Type B pancreatic cell (in vitro differentiated cells): ENCODE measurements at regions not wholly inside any gene's neighbourhood (a gene's known extent, or its start where the extent isn't known, plus 50 kb on each side); places are given as distances from the start of the nearest gene placed in this dataset.
A peak's percentile ranks its signal among the peaks of the same experiment; 100 is the strongest.

Source experiments
- DNase-seq: peaks from one replicate; pipeline ENCODE4 v3.0.0; 2021; ENCODE audit warnings: mixed read lengths; ENCODE audit not compliant: unreplicated experiment; ENCODE audit errors: extremely low spot score
- H3K27ac Mint-ChIP-seq: 2 replicates; pipeline ENCODE4 v1.8.0; 2021; ENCODE audit warnings: mild to moderate bottlenecking, mixed read lengths
- H3K27me3 Mint-ChIP-seq: 2 replicates; pipeline ENCODE4 v1.8.0; 2021; ENCODE audit warnings: mixed read lengths
- H3K36me3 Mint-ChIP-seq: 2 replicates; pipeline ENCODE4 v1.8.0; 2021; ENCODE audit warnings: mixed read lengths
- H3K4me1 Mint-ChIP-seq: one replicate; pipeline ENCODE4 v1.8.0; 2021; ENCODE audit warnings: mixed read lengths; ENCODE audit not compliant: unreplicated experiment
- H3K4me3 Mint-ChIP-seq: 2 replicates; pipeline ENCODE4 v1.8.0; 2021; ENCODE audit warnings: mild to moderate bottlenecking, mixed read lengths
- H3K9me3 Mint-ChIP-seq: 2 replicates; pipeline ENCODE4 v1.8.0; 2021; ENCODE audit warnings: mixed read lengths
- CTCF ChIP-seq: fragments of 200-600 bp; sonication (generic); conservative IDR thresholded peaks from 2 replicates; pipeline ENCODE4 v1.5.0; 2021; ENCODE audit warnings: antibody characterized with exemption, mild to moderate bottlenecking

DNA sequence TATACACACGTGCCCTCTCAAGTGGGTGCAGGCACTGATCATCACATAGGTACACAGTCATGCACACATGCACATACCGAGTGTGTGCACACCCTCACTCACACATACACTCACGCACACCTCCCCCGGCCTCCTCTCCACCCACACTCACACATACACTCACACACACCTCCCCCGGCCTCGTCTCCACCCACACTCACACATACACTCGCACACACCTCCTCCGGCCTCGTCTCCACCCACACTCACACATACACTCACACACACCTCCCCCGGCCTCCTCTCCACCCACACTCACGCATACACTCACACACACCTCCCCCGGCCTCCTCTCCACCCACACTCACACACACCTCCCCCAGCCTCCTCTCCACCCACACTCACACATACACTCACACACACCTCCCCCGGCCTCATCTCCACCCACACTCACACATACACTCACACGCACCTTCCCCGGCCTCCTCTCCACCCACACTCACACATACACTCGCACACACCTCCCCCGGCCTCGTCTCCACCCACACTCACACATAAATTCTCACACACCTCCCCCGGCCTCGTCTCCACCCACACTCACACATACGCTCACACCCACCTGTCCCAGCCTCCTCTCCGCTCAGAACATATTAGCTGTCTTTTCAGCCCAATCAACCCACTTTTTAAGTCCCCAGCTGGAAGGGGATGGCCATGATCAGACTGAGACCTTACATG is 105.2 kb upstream of the VSTM2B start:
- Mint-ChIP-seq H3K27me3 (peaks cover 32% of the 10 kb centered on the region), H3K27ac (no peak overlapping the region), H3K36me3 (no peaks in the 10 kb centered on the region), H3K4me3 (no peak overlapping the region), H3K9me3 (no peaks in the 10 kb centered on the region), H3K4me1 (peaks cover 8% of the 10 kb centered on the region)
- no peak for DNase-seq
- TF ChIP-seq CTCF = no peak

DNA sequence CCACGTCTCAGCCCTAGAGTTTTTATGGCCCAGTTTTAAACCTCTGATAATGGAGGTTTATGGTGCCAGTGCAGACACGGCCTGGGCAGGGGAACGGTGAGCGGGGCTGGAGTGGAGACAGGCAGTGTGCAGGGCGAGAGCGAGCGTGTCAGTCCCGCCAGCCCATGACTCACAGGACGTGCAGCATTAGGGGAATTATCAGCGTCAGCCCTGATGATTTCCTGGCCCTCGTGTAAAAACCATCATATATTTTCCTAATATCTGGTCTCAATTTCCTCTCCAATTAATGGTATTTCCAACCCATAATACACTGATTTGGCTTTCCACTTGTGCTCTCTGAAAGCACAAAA is 104.6 kb upstream of the VSTM2B start:
- H3K27me3 Mint-ChIP-seq = peaks cover 29% of the 10 kb centered on the region
- peak overlapping the region; percentile 14 for H3K27ac Mint-ChIP-seq
- H3K4me1 Mint-ChIP-seq = peaks cover 8% of the 10 kb centered on the region
- no peak for DNase-seq
- H3K4me3 Mint-ChIP-seq = no peak overlapping the region
- no peak for TF ChIP-seq CTCF
- no peaks in the 10 kb centered on the region for H3K9me3 Mint-ChIP-seq
- no peaks in the 10 kb centered on the region for H3K36me3 Mint-ChIP-seq

- Mint-ChIP-seq H3K4me1 (peaks cover 8% of the 10 kb centered on the region), H3K36me3 (no peaks in the 10 kb centered on the region), H3K9me3 (no peaks in the 10 kb centered on the region), H3K27me3 (peaks cover 29% of the 10 kb centered on the region), H3K27ac (no peak overlapping the region), H3K4me3 (no peak overlapping the region)
- DNase-seq = no peak
- no peak for TF ChIP-seq CTCF
These were observed 103.7 kb upstream of the VSTM2B start for GRCh38 chr19:29422047-29422446.

DNA sequence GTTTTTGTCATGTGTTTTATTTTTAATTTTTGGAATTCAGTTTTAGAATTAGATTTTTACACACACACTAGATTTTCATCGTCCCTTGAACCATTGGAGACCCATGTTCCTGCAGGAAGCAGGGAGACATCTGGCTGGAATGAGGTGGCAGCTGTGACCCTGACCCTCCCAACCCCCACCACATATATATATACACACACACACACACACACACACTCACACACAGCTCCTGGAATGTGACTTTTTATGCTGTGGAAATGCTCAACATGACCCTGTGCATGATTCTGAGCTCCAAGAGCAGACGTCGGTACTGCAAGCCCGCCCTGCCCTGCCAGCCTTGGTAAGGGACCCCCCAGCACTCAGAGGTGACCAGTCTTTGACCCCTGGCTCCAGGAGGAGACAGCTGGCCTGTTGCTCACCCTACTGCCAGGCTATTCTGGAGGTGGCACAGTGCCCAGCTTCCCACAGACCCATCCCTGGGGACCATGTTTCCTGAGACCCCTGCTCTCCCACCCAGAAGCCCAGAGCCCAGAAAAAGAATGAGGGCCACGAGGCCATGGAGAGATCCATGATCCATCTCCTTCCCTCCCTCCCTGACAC is 103.2 kb upstream of the VSTM2B start:
- TF ChIP-seq CTCF = no peak
- peaks cover 8% of the 10 kb centered on the region for H3K4me1 Mint-ChIP-seq
- no peak for DNase-seq
- H3K27me3 Mint-ChIP-seq = peaks cover 29% of the 10 kb centered on the region
- H3K36me3 Mint-ChIP-seq = no peaks in the 10 kb centered on the region
- H3K9me3 Mint-ChIP-seq = no peaks in the 10 kb centered on the region
- H3K4me3 Mint-ChIP-seq = no peak overlapping the region
- H3K27ac Mint-ChIP-seq = no peak overlapping the region

- no peaks in the 10 kb centered on the region for H3K9me3 Mint-ChIP-seq
- no peak for TF ChIP-seq CTCF
- no peaks in the 10 kb centered on the region for H3K36me3 Mint-ChIP-seq
- no peak for DNase-seq
- no peaks in the 10 kb centered on the region for H3K4me1 Mint-ChIP-seq
- no peak overlapping the region for H3K27ac Mint-ChIP-seq
- H3K27me3 Mint-ChIP-seq = peaks cover 36% of the 10 kb centered on the region
- no peak overlapping the region for H3K4me3 Mint-ChIP-seq
These were observed 97.7 kb upstream of the VSTM2B start for GRCh38 chr19:29428071-29428470.
